Fibroblast of villous mesenchyme (primary cell): ENCODE measurements at regions not wholly inside any gene's neighbourhood (a gene's known extent, or its start where the extent isn't known, plus 50 kb on each side); places are given as distances from the start of the nearest gene placed in this dataset.

Experiments
- DNase-seq: peaks from one replicate; pipeline ENCODE4 v3.0.0-alpha.2; 2010; ENCODE audit warnings: low read depth
- H3K4me3 ChIP-seq: 2 replicates; pipeline ENCODE4 v1.5.1; 2011; ENCODE audit warnings: low read depth, mild to moderate bottlenecking, low read length
- CTCF ChIP-seq: IDR thresholded peaks from 2 replicates; pipeline ENCODE4 v1.5.1; 2012; ENCODE audit warnings: low read depth, mild to moderate bottlenecking, low read length; ENCODE audit not compliant: insufficient read depth

GRCh38 chr7:46174196-46174580, 253.1 kb upstream of the IGFBP3 start:
- peak; percentile 14 for DNase-seq
- TF ChIP-seq CTCF, result no peak
- no peak overlapping the region for H3K4me3 ChIP-seq

GRCh38 chr7:46173476-46174195, 252.6 kb upstream of the IGFBP3 start:
- DNase-seq, result peak; percentile 49
- no peak for TF ChIP-seq CTCF
- H3K4me3 ChIP-seq, result no peak overlapping the region

DNA sequence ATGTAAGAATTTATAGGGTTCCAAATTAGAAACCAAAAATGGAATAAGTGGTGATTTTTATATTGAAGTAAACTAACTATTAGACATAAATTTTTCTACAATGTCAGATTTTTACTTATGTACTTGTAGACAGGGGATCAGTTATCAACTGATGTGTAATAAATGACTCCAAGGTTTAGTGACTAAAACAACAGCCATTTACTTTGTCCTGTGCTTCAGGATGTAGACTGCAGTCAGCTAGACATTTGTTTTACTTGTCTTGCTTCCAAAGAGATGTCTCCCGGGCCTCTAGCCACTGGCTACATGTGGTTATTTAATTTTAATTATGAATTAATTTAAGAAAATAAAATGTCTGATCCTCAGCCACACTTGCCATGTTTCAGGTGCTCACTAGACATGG, 249.7 kb upstream of the IGFBP3 start:
- no peak for DNase-seq
- TF ChIP-seq CTCF, result no peak
- no peak overlapping the region for H3K4me3 ChIP-seq

DNA sequence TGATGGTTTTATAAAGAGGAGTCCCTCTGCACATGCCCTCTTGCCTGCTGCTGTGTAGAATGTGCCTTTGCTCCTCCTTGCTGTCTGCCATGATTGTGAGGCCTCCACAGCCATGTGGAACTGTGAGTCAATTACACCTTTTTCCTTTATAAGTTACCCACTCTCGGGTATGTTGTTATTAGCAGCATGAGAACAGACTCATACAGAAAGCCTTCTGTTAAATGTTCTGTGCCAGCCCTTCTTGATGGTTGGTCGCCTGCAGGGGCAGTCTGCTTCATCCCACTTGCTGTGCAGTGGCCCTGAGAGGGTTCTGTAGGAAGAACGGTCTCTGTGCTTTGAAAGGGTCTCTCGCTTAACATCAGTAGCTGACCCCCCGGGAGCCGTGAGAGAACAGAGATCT, 248.9 kb upstream of the IGFBP3 start:
- H3K4me3 ChIP-seq, result no peak overlapping the region
- no peak for TF ChIP-seq CTCF
- DNase-seq, result no peak

DNA sequence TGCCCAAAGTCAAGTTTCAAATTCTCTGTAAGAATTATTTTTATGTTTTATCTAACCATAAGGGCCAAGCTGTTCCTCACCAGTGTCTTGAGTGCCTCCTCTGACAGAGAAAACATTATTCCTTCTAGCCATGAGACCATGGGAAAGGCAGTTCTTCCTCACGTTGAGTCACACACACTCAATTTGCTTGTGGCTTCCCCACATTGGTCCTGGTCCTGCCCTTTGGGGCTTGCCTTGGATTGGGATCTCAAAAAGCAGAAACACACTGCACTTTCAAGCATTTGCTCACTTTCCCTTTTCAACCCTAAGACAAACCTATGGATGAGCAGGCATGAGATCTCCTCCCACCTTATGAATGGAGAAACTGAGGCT, 248.3 kb upstream of the IGFBP3 start:
- no peak for DNase-seq
- TF ChIP-seq CTCF, result no peak

GRCh38 chr7:46168671-46169383, 247.8 kb upstream of the IGFBP3 start:
- no peak for DNase-seq
- TF ChIP-seq CTCF, result no peak
- no peak overlapping the region for H3K4me3 ChIP-seq

More for the DNA sequence above, 248.3 kb upstream of the IGFBP3 start:
- no peak overlapping the region for H3K4me3 ChIP-seq
